GM19025 (cell line): ENCODE measurements at regions not wholly inside any gene's neighbourhood (a gene's known extent, or its start where the extent isn't known, plus 50 kb on each side); places are given as distances from the start of the nearest gene placed in this dataset.
A peak's percentile ranks its signal among the peaks of the same experiment; 100 is the strongest.
"Not testable (repeated sequence)": the region's sequence is repeated elsewhere in the genome, so short reads cannot be mapped to it uniquely, and the experiment has no call there.

Experiments used
- ATAC-seq: cut with Tn5 transposase; IDR thresholded peaks from one replicate; pipeline ENCODE4 v1.9.1; 2021; ENCODE audit warnings: mild to moderate bottlenecking, low read depth, moderate library complexity; ENCODE audit not compliant: unreplicated experiment

GRCh38 chr12:85424581-85425348 is 144.7 kb downstream of the ALX1 start:
- peak; percentile 84 for ATAC-seq

- no peak for ATAC-seq
Measured at GRCh38 chr12:85425349-85425612, 145.3 kb downstream of the ALX1 start.

- ATAC-seq: no peak
Measured at GRCh38 chr12:85425926-85426325, 145.9 kb downstream of the ALX1 start.

GRCh38 chr12:85433148-85433547 is 153.1 kb downstream of the ALX1 start:
- not testable (repeated sequence) for ATAC-seq

- ATAC-seq: no peak
Measured at GRCh38 chr12:85440271-85440670, 160.3 kb downstream of the ALX1 start.

GRCh38 chr12:85441025-85441424 is 161.0 kb downstream of the ALX1 start:
- no peak for ATAC-seq

GRCh38 chr12:85441741-85442140 is 161.7 kb downstream of the ALX1 start:
- no peak for ATAC-seq

- no peak for ATAC-seq
Measured at GRCh38 chr12:85445060-85445938, 165.3 kb downstream of the ALX1 start.

- no peak for ATAC-seq
Measured at GRCh38 chr12:85448031-85448430, 168.0 kb downstream of the ALX1 start.

- no peak for ATAC-seq
Measured at GRCh38 chr12:85448548-85449139, 168.6 kb downstream of the ALX1 start.

- no peak for ATAC-seq
Measured at GRCh38 chr12:85457016-85457415, 177.0 kb downstream of the ALX1 start.

GRCh38 chr12:85461127-85461526 is 181.1 kb downstream of the ALX1 start:
- ATAC-seq: no peak

GRCh38 chr12:85462888-85463287 is 182.9 kb downstream of the ALX1 start:
- no peak for ATAC-seq

- ATAC-seq: no peak
Measured at GRCh38 chr12:85466890-85467289, 186.9 kb downstream of the ALX1 start.

GRCh38 chr12:85468356-85469157 is 188.5 kb downstream of the ALX1 start:
- ATAC-seq: peak; percentile 89

- ATAC-seq: not testable (repeated sequence)
Measured at GRCh38 chr12:85469158-85470086, 189.4 kb downstream of the ALX1 start.

GRCh38 chr12:85475277-85475676 is 195.3 kb downstream of the ALX1 start:
- not testable (repeated sequence) for ATAC-seq

- no peak for ATAC-seq
Measured at GRCh38 chr12:85476756-85477155, 196.7 kb downstream of the ALX1 start.

GRCh38 chr12:85484387-85484786 is 204.4 kb downstream of the ALX1 start:
- ATAC-seq: peak; percentile 60

GRCh38 chr12:85489194-85489593 is 209.2 kb downstream of the ALX1 start:
- no peak for ATAC-seq
